Renal cortex interstitium (tissue), 11 donors: ENCODE measurements at regions not wholly inside any gene's neighbourhood (a gene's known extent, or its start where the extent isn't known, plus 50 kb on each side); places are given as distances from the start of the nearest gene placed in this dataset.

ENCODE experiments used
- DNase-seq, 11 donors: peaks; one replicate each; pipeline ENCODE4 v3.0.0-alpha.2; 2013; ENCODE audit warnings: low read depth in 9 of 11, low spot score in 4 of 11; ENCODE audit errors: extremely low read depth in 1 of 11

DNA sequence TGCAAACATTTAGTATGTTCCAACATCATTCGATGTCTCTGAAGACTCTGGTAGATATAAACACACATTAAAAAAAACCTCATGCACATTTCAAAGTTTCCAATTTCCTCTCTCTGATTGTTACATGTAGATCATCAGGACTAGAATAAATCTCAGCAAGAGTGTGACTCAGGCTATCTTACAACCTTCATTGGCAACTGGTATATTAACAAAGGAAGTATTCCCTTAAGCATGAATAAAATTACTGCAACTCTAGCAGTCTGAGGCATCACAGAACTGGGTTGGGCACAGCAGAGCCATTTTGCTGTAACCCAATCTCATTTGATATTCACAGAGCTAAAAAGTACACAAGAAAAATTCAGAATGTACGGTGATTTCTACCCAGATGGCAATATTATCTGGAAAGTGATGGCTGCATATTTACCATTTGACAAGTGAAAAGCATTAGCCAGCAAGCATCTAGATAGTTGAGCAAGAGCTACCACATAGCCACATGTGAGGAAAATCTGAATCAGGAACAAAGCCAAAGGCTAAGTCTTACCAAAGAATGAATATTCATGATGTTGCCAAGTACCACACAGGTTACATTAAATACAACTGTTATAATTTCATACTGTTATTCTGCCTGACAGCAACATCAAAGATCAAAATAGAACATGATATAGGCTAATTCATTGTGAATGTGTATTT, 232.2 kb downstream of the CRPPA start:
- no peak for DNase-seq

DNA sequence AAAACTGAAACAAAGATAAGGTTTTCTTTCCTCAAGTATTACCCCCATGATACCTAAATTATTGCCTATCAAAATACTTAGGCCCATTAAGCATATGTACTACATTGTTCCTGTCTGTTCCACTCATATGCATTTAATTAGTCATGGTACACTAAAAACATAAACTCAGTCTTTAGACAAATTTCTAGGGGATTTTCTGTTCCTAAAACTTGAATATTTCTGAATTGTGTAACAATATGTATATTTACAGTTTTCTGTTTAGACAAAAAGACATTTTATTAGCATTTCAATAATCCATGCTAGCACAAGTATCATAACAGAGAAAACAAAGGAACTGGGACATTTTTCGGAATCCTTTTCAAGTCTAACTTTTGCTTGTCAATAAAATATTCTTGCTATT, 234.2 kb downstream of the CRPPA start:
- DNase-seq, result no peak

DNA sequence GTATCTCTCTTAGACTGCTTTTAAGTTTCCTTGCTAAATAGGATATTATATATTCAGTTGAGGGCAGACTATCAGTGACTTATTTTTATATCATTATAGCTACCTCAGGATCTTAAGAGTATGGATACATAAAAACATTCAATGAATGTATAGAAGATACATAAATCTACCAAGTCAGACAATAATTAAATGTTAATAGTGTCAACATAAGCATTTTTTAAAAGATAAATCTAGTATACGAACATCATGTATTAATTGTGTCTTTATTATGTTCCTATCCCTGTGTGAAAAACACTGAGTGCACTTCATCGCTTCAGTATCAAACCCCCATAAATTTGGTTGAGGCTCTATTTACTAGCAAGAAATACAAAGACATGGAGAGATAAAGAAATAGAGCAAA, 242.8 kb downstream of the CRPPA start:
- no peak for DNase-seq

GRCh38 chr7:16178092-16178491, 243.2 kb downstream of the CRPPA start:
- no peak for DNase-seq

DNA sequence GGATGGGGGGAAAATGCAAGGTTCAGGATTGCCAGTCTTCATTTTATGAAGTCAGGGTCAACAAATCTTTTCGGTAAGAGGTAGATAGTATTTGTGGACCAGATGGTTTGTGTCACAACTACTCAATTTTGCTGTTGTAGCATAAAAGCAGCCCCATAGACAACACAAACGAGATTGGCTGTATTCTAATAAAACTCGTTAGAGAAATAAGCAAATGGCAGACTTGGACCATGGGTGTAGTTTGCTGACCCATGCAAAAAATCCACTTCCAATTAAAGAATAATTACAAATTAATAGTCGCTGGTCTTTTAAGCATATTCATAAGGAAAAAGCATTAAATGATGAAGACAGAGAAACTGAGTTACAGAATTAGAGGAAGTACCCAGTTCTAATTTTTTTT, 247.1 kb downstream of the CRPPA start:
- DNase-seq, result no peak

DNA sequence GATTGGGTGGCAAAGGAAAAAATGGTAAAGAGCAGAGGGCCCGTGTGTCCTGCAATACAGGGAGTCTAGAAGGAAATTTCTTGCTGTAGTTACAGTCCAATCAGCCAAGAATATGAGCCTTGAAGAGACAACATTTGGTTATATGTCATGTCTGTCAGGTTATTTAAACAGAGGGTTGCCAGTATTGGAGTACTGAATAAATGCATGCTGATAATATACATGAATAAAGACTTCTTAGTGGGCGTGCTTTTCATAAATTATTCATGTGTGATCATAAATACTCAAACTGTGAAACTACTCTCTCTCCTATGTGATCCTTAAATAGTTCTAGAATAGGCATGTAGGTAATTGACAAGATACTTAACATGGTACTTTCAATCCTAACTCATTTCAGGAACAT, 249.0 kb downstream of the CRPPA start:
- DNase-seq, result no peak

GRCh38 chr7:16171928-16172327, 249.4 kb downstream of the CRPPA start:
- no peak for DNase-seq

GRCh38 chr7:16170671-16171070, 250.7 kb downstream of the CRPPA start:
- no peak for DNase-seq

DNA sequence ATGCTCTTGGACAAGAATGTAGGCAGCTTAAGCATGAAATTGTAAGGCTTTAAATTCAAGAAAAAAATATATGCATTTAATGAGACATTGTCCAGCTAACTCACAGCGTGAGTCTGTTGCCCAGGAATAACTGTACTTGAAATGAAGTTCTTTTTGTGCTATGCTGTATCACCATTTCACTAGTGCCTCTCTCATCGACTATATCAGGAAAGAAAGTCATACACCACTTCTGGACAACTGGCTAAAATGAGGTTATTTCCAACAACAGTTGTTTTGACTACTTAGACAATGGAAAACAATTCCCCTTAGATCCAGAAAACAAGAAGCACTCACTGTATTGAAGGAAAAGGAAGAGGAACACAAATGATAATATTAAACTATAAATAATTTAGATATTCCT, 251.8 kb downstream of the CRPPA start:
- no peak for DNase-seq

GRCh38 chr7:16167526-16167925, 253.8 kb downstream of the CRPPA start:
- no peak for DNase-seq

- DNase-seq, result no peak
These were observed 277.0 kb downstream of the CRPPA start for GRCh38 chr7:16144361-16144760.

DNA sequence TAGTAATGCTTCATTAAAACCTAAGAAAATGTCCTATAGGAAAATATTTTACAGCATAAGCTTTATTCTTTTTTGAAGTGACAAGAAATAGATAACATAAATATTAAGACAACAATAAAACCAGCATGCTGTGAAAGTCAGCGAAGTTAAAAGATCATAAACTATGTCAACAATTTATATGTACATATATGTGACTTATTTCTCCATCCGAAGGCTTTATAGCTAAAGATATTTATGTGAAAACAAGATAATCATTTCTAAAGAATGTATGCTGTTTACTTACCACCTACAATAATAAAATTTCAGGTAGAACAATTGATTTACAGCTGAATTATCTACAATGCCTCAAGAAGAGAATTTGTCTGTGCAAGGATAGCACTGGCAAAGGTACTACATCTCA, 283.4 kb downstream of the CRPPA start:
- DNase-seq, result no peak

GRCh38 chr7:16136896-16137295, 284.4 kb downstream of the CRPPA start:
- no peak for DNase-seq

GRCh38 chr7:16135658-16136057, 285.7 kb downstream of the CRPPA start:
- no peak for DNase-seq

DNA sequence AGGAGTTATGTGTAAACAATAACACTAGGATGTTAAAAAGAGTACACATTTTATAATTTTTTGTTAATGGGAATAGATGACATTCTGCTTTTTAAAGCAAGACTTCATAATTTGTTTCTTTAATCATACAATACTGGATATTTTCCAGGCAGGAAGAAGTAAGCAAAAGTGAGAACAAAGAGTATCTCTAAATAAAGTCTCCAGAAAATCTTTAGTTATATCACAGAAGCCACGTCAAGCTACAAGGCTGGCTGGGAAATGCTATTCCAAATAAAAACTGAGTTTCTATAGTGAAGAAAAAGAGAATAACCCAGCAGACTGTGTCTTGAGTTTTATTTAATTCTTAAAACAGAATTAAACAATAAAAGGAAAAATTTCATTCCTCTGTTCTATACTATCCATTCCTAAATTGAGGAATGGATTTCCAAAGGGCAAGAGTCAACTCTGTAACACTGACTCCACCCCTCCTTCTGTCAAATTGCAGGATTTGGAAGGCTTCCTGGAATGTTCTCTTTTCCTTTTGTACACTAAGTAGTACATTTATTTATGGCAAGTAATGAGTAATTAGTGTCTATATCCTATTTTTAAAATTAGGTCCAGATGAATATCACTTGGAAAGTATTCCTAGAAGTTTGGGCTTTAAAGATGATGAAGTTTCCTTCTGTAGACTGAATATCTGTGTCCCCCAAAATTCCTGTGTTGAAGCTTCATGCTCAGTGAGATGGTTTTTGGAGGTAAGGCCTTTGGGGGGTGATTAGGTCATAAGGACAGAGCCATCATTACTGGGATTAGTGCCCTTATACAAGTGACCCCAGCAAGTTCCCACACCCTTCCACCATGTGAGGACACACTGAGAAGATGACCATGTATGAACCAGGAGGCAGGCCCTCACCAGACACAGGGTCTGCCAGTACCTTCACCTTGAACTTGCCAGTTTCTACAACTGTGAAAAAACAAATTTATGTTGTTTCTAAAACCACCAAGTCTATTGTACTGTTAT, 290.9 kb downstream of the CRPPA start:
- DNase-seq, result peak in 1 of 11 donors; percentile 5

DNA sequence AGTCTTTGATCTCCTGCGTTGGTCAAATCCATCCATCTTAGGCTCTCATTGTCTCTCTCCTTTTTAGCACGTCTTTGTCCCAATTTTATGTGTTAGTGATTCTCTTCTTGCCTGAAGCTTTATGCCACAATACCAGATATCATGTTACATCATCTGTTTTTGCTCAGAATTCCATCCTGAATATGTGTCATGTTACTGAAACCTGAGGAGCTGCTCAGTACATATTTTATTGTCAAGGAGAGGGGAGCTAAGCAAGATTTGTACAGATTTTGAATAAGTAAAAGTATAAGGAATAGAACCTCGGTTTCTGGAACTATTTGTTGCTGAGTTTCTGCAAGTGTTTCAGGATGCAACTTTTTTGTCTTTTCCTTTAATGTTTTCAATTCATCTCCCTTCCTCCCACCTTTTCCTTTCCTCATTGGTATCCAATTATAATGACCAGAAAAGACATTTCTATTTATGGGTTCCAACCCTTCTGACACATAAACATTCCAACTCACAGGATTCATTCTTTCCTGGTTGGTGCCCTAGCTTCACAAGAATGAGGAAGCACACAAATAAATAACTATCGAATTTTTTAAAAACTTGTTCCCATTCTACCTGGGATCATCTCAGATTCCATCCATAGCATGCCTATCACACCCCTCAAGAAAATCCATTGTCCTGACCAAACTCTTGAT, 291.8 kb downstream of the CRPPA start:
- no peak for DNase-seq

- DNase-seq, result no peak
These were observed 298.1 kb downstream of the CRPPA start for GRCh38 chr7:16123117-16123770.

GRCh38 chr7:16121876-16122390, 299.4 kb downstream of the CRPPA start:
- DNase-seq, result no peak

- DNase-seq, result no peak
These were observed 306.0 kb downstream of the CRPPA start for GRCh38 chr7:16115374-16115773.
